PC-3 (cell line): ENCODE measurements at regions not wholly inside any gene's neighbourhood (a gene's known extent, or its start where the extent isn't known, plus 50 kb on each side); places are given as distances from the start of the nearest gene placed in this dataset.

Experiments used
- CTCF ChIP-seq: fragments of 300-600 bp; sonication (generic); conservative IDR thresholded peaks from 2 replicates; pipeline ENCODE4 v1.5.1; 2017; ENCODE audit warnings: antibody characterized with exemption, low read depth, mild to moderate bottlenecking, low read length
- EZH2phosphoT487 ChIP-seq: fragments of 300-600 bp; sonication (generic); IDR thresholded peaks from 2 replicates; pipeline ENCODE4 v1.6.1; 2018; ENCODE audit warnings: mild to moderate bottlenecking, antibody characterized with exemption, low read length, borderline replicate concordance

GRCh38 chr2:235381261-235381912 is 112.5 kb upstream of the AGAP1 start:
- TF ChIP-seq CTCF (no peak), EZH2phosphoT487 (no peak)
